GM12891 (cell line): ENCODE measurements at regions not wholly inside any gene's neighbourhood (a gene's known extent, or its start where the extent isn't known, plus 50 kb on each side); places are given as distances from the start of the nearest gene placed in this dataset.

Source experiments
- POLR2A ChIP-seq: IDR thresholded peaks from 2 replicates; pipeline ENCODE4 v1.6.1; 2011; ENCODE audit warnings: low read depth, low read length, control low read depth
- POLR2AphosphoS5 ChIP-seq: IDR thresholded peaks from 2 replicates; pipeline ENCODE4 v1.6.1; 2011; ENCODE audit warnings: low read depth, low read length, control low read depth
- POU2F2 ChIP-seq: IDR thresholded peaks from 2 replicates; pipeline ENCODE4 v1.6.1; 2011; ENCODE audit warnings: low read depth, mild to moderate bottlenecking, control low read depth, low read length, moderate library complexity
- SPI1 ChIP-seq: IDR thresholded peaks from 2 replicates; pipeline ENCODE4 v1.6.1; 2011; ENCODE audit warnings: low read depth, low read length, control low read depth
- TAF1 ChIP-seq: IDR thresholded peaks from 2 replicates; pipeline ENCODE4 v1.6.1; 2011; ENCODE audit warnings: low read depth, low read length, control low read depth

DNA sequence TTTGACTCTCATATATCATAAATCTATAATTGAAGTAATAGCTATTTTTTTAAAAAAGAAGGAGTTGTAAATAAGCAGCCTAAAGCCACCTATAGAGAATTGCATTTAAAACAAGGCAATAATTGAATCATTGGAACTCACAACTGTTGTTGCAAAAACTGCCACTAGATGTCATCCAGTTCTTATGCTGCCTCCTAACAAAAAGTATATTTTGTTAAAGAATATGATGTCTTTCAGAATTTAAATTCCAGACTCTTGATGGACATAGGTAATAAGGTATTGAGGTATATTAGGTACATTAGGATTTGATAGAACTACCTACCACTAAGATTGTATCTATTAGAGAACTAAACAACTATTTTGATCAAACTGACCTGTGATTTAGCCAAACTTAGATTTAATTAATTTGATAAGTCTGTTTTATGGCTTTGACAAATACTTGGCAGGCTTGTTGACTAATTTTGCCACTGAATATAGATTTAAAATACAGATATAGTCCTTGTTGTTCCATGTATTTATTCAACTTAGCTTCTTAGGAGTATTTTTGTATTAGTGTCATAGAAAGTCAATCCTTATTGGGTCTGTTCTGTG, 401.4 kb downstream of the RPL10L start:
- TF ChIP-seq POLR2A (no peak), TAF1 (no peak), POU2F2 (no peak), POLR2AphosphoS5 (no peak), SPI1 (no peak)
